Right ventricle myocardium inferior (tissue), 1 donor: ENCODE measurements at regions not wholly inside any gene's neighbourhood (a gene's known extent, or its start where the extent isn't known, plus 50 kb on each side); places are given as distances from the start of the nearest gene placed in this dataset.
A peak's percentile ranks its signal among the peaks of the same experiment; 100 is the strongest.
"Not testable (repeated sequence)": the region's sequence is repeated elsewhere in the genome, so short reads cannot be mapped to it uniquely, and the experiment has no call there.

ENCODE experiments used
- ATAC-seq: fragments of 200-7000 bp; cut with Tn5 transposase; one replicate; pipeline ENCODE4 v1.9.1; 2020; ENCODE audit warnings: mild to moderate bottlenecking, moderate library complexity
- DNase-seq: peaks from one replicate; pipeline ENCODE4 v3.0.0; 2021; ENCODE audit errors: missing footprints
- intact Hi-C: fragments of 100-400 bp; cut with DNase I; formaldehyde crosslinking; loops from one replicate; pipeline ENCODE4 v1.11.0; 2022
- donor health status: DM: no; HTN: yes; CAD: no; lungs with severe emphysema.

- ATAC-seq, intact Hi-C loops, DNase-seq: not testable (repeated sequence)
Measured at GRCh38 chr9:63912451-63912850, 1372.6 kb downstream of the FOXD4L5 start.

DNA sequence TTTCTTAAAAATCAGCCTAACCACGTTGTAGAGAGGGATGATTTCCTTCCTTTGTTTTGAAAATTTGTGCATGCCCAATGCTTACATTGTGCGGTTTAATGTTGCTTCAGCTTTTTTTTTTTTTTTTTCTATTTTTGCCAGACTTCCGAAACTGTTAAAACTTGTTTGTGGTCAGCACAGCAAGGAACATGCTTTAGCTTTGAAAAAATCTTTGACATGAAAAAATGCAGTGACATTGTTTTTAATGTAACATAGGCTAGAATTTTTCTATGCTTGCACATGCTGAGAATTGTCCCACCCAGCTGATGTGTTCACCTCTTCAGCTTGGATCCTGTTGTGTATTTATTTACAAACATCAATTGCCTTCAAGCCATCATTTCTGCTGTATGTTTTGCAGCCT lies 1375.9 kb downstream of the FOXD4L5 start:
- intact Hi-C loops, ATAC-seq, DNase-seq: not testable (repeated sequence)

DNA sequence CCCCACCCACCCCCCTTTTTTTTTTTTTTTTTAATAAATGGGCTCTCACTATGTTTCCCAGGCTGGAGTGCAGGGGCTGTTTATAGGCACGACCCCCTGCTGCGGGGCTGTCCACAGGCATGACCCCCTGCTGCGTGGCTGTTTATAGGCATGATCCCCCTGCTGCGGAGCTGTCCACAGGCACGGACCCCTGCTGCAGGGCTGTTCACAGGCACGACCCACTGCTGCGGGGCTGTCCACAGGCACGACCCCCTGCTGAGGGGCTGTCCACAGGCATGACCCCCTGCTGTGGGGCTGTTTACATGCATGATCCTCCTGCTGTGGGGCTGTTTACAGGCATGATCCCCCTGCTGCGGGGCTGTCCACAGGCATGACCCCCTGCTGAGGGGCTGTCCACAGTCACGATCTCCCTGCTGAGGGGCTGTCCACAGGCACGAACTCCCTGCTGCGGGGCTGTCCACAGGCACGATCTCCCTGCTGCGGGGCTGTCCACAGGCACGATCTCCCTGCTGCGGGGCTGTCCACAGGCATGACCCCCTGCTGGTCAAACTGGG lies 1385.3 kb downstream of the FOXD4L5 start:
- peak; percentile 59 for DNase-seq
- intact Hi-C loops, ATAC-seq: not testable (repeated sequence)

- intact Hi-C loops, ATAC-seq, DNase-seq: not testable (repeated sequence)
Measured at GRCh38 chr9:63881386-63881785, 1403.6 kb downstream of the FOXD4L5 start.

DNA sequence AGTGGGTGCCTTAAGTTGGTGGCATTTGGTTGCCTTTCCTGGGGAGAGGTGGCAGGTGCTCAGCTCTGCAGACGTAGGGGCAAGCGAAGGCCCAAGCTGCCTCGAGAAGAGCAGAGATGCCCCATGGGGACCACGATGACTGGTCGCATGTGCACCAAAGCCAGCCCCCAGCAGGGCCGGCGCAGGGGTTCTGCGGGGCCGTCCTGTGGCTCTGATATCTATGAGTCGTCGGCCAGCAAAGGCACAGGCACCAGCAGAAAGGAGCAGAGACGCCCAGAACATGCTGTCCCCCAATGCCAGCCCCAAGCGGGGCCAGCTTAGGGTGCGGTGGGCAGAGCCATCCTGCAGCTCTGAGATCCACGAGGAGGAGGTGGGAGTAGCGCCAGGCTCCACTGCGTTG lies 1408.6 kb downstream of the FOXD4L5 start:
- intact Hi-C loops, ATAC-seq: not testable (repeated sequence)
- DNase-seq = peak; percentile 21

DNA sequence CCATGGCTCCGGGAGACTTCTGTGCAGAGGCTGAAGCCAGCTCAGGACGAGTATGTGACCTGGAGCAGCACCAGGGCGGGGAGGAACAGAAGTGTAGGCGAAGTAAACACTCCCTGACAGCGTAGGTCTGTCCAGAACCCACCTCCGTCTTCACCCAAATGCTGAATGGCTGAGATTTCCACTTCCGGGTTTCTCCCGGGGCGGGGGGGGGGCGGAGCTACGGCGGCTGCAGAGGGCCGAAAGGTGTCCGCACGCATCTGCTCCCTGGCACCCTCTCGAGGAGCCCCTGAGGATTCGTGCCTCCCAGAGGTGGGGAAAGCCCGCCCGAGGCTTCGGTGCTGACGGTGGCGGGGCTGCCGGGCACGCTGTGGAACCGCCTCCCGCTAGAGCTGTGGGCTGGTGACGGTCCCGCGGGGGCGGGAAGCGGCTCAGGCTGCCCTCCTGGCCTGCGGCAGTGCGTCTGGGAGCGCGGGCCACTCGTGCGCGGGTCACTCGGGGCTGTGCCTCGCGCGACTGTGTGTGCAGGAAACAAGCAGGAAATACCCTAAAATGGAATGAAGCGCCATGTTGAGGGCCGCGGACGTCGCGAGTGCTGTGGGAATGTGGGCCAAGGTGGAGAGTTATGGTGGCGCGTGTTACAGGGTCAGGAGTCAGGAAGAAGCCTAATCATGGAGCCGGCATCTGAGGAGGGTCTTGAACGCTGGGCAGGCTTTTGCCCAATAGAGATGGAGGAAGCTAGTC lies 1425.4 kb downstream of the FOXD4L5 start:
- intact Hi-C loops = no loop called here
- ATAC-seq (no peak), DNase-seq (no peak)

- ATAC-seq, intact Hi-C loops: not testable (repeated sequence)
- peak; percentile 56 for DNase-seq
Measured at GRCh38 chr9:63859090-63859474, 1425.9 kb downstream of the FOXD4L5 start.

DNA sequence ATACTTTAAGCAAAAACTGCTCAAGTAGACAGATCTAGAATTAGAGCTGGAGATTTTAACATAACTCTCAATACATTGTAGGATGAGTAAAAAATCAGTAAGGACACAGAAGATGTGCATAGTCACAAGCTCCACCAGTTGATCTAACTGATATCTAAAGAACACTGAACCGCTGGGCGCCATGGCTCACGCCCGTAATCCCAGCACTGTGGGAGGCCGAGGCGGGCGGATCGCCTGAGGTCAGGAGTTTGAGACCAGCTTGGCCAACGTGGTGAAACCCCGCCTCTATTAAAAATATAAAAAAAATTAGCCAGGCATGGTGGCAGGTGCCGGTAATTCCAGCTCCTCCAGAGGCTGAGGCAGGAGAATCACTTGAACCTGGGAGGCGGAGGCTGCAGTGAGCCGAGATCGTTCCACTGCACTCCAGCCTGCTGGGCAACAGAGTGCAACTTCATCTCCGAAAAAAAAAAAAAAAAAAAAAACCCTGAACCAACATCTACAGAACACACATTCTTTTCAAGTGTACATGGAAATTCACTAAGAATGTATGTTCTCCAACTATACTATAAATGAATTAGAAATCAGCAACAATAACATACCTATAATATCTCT lies 1431.8 kb downstream of the FOXD4L5 start:
- intact Hi-C loops, ATAC-seq, DNase-seq: not testable (repeated sequence)

GRCh38 chr9:63824804-63825203 lies 1460.2 kb downstream of the FOXD4L5 start:
- intact Hi-C loops, DNase-seq, ATAC-seq: not testable (repeated sequence)

DNA sequence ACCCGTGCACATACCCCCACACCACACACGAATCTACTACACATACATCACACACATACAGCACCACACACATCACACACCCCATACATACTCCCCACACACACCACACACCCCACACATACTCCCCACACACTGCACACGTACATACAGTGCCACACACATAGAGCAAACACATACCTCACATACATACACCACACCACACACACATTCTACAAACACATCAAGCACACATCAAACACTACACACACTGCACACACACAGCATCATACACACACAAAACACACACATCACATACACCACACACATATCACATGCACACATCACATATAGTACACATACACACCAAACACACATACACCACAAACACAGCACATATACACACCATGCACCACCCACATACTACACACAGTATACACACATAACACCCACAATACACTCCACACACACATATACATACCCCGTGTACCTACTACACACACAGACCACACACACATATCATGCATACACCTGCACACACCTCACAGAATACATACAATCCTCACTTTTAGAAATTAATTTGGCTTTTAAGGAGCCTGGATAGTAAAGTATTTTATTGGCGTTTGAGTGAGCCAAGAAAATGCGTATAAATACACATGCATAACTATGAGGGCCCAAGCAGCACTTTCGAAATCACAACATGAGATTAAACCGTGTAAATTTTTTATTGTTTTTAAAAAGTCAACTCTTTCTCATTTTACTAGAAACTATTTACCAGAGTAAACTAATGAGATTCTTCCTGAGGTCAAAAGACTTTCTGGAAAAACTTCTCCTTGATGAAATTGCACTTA lies 1461.4 kb downstream of the FOXD4L5 start:
- intact Hi-C loops, DNase-seq: not testable (repeated sequence)
- peak; percentile 88 for ATAC-seq

GRCh38 chr9:63822615-63823374 lies 1462.2 kb downstream of the FOXD4L5 start:
- peak; percentile 45 for ATAC-seq
- intact Hi-C loops, DNase-seq: not testable (repeated sequence)

GRCh38 chr9:63821293-63821692 lies 1463.7 kb downstream of the FOXD4L5 start:
- intact Hi-C loops, ATAC-seq: not testable (repeated sequence)

DNA sequence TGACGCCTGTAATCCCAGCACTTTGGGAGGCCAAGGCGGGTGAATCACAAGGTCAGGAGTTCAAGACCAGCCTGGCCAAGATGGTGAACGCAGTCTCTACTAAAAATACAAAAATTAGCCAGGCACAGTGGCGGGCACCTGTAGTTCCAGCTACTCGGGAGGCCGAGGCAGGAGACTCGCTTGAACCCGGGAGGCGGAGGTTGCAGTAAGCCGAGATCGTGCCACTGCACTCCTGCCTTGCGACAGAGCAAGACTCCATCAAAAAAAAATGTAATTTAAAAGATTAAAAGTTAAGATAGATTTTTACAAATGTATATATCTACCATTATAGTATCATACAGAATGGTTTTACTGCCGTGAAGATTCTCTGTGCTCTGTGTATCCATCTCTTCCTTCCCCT lies 1464.1 kb downstream of the FOXD4L5 start:
- ATAC-seq, DNase-seq, intact Hi-C loops: not testable (repeated sequence)

More at GRCh38 chr9:63821293-63821692, 1463.7 kb downstream of the FOXD4L5 start:
- DNase-seq = not testable (repeated sequence)

DNA sequence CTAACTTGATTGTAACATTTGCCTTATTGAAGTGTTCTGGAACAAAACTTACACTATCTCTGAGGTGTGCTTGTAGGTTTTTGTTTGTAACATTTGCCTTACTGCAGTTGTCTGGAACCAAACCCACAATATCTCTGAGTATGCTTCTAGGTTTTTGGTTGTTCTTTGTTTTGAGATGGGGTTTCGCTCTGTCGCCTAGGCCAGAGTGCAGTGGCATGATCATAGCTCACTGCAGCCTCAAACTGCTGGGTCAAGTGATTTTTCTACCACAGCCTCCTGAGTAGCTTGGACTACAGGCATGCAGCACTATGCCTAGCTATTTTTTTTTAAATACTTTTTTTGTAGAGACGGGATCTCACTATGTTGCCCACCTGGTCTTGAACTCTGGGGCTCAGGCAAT lies 1464.6 kb downstream of the FOXD4L5 start:
- ATAC-seq, intact Hi-C loops, DNase-seq: not testable (repeated sequence)

- ATAC-seq (peak; percentile 47), DNase-seq (peak; percentile 88)
- intact Hi-C loops = no loop called here
Measured at GRCh38 chr9:63817622-63818518, 1467.1 kb downstream of the FOXD4L5 start.

DNA sequence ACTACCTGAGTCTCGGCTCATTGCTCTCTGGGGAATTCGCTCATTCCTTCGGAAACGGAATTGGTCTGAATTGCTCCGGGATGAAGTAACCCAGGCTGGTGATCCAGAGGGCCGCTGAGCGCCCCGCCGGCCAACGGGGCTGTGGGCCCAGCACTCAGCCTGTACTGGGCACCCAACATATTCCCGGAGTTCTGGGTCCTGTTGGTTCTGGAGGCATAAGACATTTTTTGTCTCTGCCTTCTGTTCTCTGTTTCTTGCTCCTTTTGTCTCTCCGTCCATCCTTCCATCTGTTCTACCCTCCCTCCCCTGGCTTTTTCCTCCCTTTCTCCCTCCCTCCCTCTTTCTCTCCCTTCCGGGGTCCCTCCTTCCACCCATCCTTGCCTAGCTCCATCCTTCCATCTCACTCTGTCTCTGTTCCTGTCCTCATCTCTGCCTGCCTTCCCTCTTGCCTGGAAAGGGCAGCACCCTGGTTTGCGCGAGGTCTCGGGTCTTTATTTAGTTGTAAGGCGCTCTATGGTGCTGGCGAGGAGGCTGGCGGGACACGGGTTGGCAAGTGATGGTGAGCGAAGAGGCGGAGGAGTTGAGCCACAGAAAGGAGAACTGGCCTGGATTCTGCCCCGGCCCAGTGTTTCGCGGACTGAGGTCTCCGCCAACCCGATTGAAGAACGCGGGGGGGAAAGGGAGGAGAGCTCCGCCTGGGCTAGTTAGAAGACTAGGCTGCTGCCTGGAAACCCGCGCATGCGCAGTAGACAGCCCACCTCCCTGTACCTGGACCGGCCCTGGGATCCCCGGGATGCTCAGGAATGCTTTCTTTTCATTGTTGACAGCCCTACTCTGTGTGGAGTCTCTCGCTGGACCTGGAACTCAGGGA lies 1468.0 kb downstream of the FOXD4L5 start:
- DNase-seq (peak; percentile 96), ATAC-seq (peak; percentile 88)
- intact Hi-C loops = no loop called here
